Endodermal cell (in vitro differentiated cells): ENCODE measurements at regions not wholly inside any gene's neighbourhood (a gene's known extent, or its start where the extent isn't known, plus 50 kb on each side); places are given as distances from the start of the nearest gene placed in this dataset.

Experiments used
- DNase-seq: peaks from one replicate; pipeline ENCODE4 v3.0.0-alpha.2; 2017
- H3K27ac ChIP-seq: 2 replicates; pipeline ENCODE4 v1.5.1; 2013; ENCODE audit warnings: mild to moderate bottlenecking, low read depth, low read length, moderate library complexity
- H3K27me3 ChIP-seq: 2 replicates; pipeline ENCODE4 v1.6.1; 2013; ENCODE audit warnings: mild to moderate bottlenecking, low read length, moderate library complexity; ENCODE audit not compliant: insufficient read depth, control insufficient read depth, poor library complexity, severe bottlenecking
- H3K36me3 ChIP-seq: 2 replicates; pipeline ENCODE4 v1.7.0; 2013; ENCODE audit warnings: mild to moderate bottlenecking, low read length, moderate library complexity; ENCODE audit not compliant: control insufficient read depth, insufficient read depth
- H3K4me1 ChIP-seq: one replicate; pipeline ENCODE4 v1.7.0; 2013; ENCODE audit warnings: low read length; ENCODE audit not compliant: control insufficient read depth, insufficient read depth
- H3K4me3 ChIP-seq: 2 replicates; pipeline ENCODE4 v1.5.1; 2013; ENCODE audit warnings: mild to moderate bottlenecking, low read length, moderate library complexity
- H3K9ac ChIP-seq: 2 replicates; pipeline ENCODE4 v1.6.1; 2013; ENCODE audit warnings: mild to moderate bottlenecking, low read length, moderate library complexity; ENCODE audit not compliant: poor library complexity, severe bottlenecking; ENCODE audit errors: extremely low read depth
- H3K9me3 ChIP-seq: 2 replicates; pipeline ENCODE4 v1.6.1; 2013; ENCODE audit warnings: mild to moderate bottlenecking, low read length, moderate library complexity; ENCODE audit not compliant: control insufficient read depth
- H3K27ac Mint-ChIP-seq: 2 replicates; pipeline ENCODE4 v1.8.0; 2020; ENCODE audit warnings: mixed read lengths
- H3K27me3 Mint-ChIP-seq: 2 replicates; pipeline ENCODE4 v1.8.0; 2021; ENCODE audit warnings: mild to moderate bottlenecking, mixed read lengths; ENCODE audit not compliant: insufficient read depth
- H3K36me3 Mint-ChIP-seq: 2 replicates; pipeline ENCODE4 v1.8.0; 2020; ENCODE audit warnings: low read depth, mixed read lengths
- H3K4me1 Mint-ChIP-seq: 2 replicates; pipeline ENCODE4 v1.8.0; 2020; ENCODE audit warnings: mixed read lengths
- H3K4me3 Mint-ChIP-seq: 2 replicates; pipeline ENCODE4 v1.8.0; 2020; ENCODE audit warnings: mild to moderate bottlenecking, moderate library complexity, mixed read lengths
- H3K9me3 Mint-ChIP-seq: 2 replicates; pipeline ENCODE4 v1.8.0; 2020; ENCODE audit warnings: mild to moderate bottlenecking, mixed read lengths
- WGBS, 2 experiments: methylation state at CpG; one replicate each; pipeline versions ENCODE4 v1.1.5 to v1.1.7; 2013; ENCODE audit warnings: missing lambda C conversion rate in 2 of 2, mixed read lengths in 1 of 2; ENCODE audit not compliant: insufficient coverage in 1 of 2, insufficient read length in 1 of 2; 5-methylcytosine and 5-hydroxymethylcytosine counted together
- TF ChIP-seq, protein P1 (sequence below): fragments of 200-600 bp; sonication (generic); conservative IDR thresholded peaks from 2 replicates; pipeline ENCODE4 v1.5.0; 2021; ENCODE audit warnings: antibody characterized with exemption, mild to moderate bottlenecking

DNA sequence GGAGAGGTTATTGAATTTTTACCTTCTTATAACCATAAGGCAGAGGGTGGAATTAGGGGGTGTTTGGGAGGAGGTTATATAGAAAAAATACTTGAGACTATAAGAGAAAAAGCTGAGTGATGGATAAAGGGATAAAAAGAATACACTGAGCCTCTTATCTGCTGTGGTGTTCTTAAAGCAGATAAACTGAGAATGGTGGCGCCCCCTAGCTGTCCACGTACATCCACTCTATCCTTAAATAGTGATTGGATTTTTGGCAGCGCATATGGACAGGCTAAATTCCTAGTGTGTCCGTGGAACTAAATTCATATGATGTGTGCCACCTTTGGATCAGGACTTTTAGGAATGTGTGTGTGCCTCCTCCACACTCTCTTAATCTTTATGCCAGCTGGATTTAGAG lies 121.1 kb downstream of the OXSM start:
- WGBS, 2 experiments, result 31 to 64% methylated on average over 2 to 4 of the region's 4 CpGs
- Histone ChIP-seq H3K9me3 (no peaks in the 10 kb centered on the region), H3K4me1 (no peaks in the 10 kb centered on the region), H3K4me3 (no peak overlapping the region), H3K9ac (no peak overlapping the region), H3K27me3 (no peaks in the 10 kb centered on the region), H3K27ac (no peak overlapping the region), H3K36me3 (no peaks in the 10 kb centered on the region)
- Mint-ChIP-seq H3K9me3 (no peaks in the 10 kb centered on the region), H3K36me3 (no peaks in the 10 kb centered on the region), H3K4me1 (no peaks in the 10 kb centered on the region), H3K27ac (no peak overlapping the region), H3K27me3 (no peaks in the 10 kb centered on the region), H3K4me3 (no peak overlapping the region)
- peak; percentile 79 for DNase-seq
- TF ChIP-seq, protein P1, sequence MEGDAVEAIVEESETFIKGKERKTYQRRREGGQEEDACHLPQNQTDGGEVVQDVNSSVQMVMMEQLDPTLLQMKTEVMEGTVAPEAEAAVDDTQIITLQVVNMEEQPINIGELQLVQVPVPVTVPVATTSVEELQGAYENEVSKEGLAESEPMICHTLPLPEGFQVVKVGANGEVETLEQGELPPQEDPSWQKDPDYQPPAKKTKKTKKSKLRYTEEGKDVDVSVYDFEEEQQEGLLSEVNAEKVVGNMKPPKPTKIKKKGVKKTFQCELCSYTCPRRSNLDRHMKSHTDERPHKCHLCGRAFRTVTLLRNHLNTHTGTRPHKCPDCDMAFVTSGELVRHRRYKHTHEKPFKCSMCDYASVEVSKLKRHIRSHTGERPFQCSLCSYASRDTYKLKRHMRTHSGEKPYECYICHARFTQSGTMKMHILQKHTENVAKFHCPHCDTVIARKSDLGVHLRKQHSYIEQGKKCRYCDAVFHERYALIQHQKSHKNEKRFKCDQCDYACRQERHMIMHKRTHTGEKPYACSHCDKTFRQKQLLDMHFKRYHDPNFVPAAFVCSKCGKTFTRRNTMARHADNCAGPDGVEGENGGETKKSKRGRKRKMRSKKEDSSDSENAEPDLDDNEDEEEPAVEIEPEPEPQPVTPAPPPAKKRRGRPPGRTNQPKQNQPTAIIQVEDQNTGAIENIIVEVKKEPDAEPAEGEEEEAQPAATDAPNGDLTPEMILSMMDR, result peak; percentile 83

DNA sequence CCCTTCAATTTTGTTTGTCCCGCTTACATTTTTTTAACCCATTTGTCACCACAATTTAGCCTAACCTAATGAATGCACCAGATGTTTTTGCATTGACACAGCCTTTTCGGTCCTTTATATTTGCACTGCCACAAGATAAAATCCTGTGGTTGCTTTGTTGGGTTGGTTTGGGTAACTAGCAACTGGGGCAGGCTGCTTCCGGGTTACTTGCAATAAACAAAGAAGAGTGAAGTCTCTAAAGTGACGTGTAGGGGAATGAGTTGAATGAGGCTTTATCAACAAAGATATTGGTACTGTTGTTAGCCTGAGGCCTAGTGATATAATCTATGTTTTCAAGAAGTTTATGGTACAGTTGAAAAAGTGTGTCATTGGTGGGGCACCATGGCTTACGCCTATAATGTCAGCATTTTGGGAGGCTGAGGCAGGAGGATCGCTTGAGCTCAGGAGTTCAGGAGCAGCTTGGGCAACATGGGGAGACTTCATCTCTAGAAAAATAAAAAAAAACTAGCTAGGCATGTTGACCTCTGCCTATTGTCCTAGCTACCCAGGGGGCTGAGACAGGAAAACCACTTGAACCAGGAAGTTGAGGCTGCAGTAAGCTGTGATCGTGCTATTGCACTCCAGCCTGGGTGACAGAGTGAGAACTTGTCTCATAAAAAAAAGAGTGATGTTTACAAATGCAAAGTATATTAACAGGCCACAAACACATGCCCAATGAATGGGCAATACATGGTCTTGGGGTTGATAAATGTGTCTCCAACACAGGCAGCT lies 121.8 kb downstream of the OXSM start:
- Mint-ChIP-seq H3K4me1 (no peaks in the 10 kb centered on the region), H3K36me3 (no peaks in the 10 kb centered on the region), H3K27me3 (no peaks in the 10 kb centered on the region), H3K4me3 (no peak overlapping the region), H3K9me3 (no peaks in the 10 kb centered on the region), H3K27ac (no peak overlapping the region)
- TF ChIP-seq, protein P1, result no peak
- Histone ChIP-seq H3K36me3 (no peaks in the 10 kb centered on the region), H3K9me3 (no peaks in the 10 kb centered on the region), H3K27ac (no peak overlapping the region), H3K9ac (no peak overlapping the region), H3K4me1 (no peaks in the 10 kb centered on the region), H3K27me3 (no peaks in the 10 kb centered on the region), H3K4me3 (no peak overlapping the region)
- no peak for DNase-seq
- WGBS, 2 experiments, result 84 to 92% methylated on average over 5 to 7 of the region's 7 CpGs

DNA sequence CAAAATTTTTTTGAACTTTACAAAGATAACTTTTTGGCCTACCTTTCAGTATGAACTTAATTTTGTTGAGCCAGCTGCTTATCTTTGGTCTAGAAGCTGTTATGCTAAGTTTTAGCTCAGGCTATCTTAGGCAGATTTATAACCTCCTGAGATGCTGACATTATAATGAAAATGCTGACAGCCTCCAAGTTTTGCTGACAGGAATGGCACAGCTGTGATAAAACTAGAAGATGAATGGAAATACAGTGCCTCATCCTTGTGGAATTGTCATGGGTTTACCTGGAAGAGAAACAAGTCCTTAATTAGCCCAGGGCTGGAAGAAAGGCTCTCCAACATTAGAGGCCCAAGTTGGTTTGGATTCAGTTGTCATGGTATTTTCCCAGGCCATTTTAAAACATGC lies 123.3 kb downstream of the OXSM start:
- Mint-ChIP-seq H3K4me1 (no peaks in the 10 kb centered on the region), H3K27me3 (no peaks in the 10 kb centered on the region), H3K36me3 (no peaks in the 10 kb centered on the region), H3K4me3 (no peak overlapping the region), H3K27ac (no peak overlapping the region), H3K9me3 (no peaks in the 10 kb centered on the region)
- Histone ChIP-seq H3K36me3 (no peaks in the 10 kb centered on the region), H3K4me3 (no peak overlapping the region), H3K27me3 (no peaks in the 10 kb centered on the region), H3K9ac (no peak overlapping the region), H3K27ac (no peak overlapping the region), H3K9me3 (no peaks in the 10 kb centered on the region), H3K4me1 (no peaks in the 10 kb centered on the region)
- no peak for DNase-seq
- TF ChIP-seq, protein P1, result no peak
